ENCODE measurements at regions not wholly inside any gene's neighbourhood (a gene's known extent, or its start where the extent isn't known, plus 50 kb on each side); places are given as distances from the start of the nearest gene placed in this dataset.

DNA sequence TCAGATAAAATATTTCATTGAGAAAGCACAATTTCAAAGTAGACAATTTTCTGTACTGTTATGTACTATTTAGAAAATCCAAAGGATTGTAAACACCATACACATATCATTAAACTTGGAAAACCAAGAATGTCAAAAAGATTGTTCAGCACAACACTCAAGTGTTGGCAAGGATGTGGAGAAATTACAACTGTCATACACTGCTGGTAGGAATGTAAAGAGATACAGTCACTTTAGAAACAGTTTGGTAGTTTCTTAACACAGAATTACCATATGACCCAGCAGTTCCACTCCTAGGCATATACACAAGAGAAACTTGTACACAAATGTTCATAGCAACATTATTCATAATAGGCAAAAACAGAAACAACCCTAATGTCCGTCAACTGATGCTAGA, 71.2 kb downstream of the OR2K2 start:
- TF ChIP-seq, protein P1, sequence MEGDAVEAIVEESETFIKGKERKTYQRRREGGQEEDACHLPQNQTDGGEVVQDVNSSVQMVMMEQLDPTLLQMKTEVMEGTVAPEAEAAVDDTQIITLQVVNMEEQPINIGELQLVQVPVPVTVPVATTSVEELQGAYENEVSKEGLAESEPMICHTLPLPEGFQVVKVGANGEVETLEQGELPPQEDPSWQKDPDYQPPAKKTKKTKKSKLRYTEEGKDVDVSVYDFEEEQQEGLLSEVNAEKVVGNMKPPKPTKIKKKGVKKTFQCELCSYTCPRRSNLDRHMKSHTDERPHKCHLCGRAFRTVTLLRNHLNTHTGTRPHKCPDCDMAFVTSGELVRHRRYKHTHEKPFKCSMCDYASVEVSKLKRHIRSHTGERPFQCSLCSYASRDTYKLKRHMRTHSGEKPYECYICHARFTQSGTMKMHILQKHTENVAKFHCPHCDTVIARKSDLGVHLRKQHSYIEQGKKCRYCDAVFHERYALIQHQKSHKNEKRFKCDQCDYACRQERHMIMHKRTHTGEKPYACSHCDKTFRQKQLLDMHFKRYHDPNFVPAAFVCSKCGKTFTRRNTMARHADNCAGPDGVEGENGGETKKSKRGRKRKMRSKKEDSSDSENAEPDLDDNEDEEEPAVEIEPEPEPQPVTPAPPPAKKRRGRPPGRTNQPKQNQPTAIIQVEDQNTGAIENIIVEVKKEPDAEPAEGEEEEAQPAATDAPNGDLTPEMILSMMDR (IDR thresholded peaks at IDR 0.05; ENCODE audit: extremely low read depth, insufficient read depth, missing control alignments) = no peak
- in situ Hi-C loops (cut with MboI; ENCODE audit: low pct_unique_long_range_greater_than_20kb, low sequenced_read_pairs, unreplicated experiment) = no loop called here
- DNase-seq (ENCODE audit: low spot score) = no peak

DNA sequence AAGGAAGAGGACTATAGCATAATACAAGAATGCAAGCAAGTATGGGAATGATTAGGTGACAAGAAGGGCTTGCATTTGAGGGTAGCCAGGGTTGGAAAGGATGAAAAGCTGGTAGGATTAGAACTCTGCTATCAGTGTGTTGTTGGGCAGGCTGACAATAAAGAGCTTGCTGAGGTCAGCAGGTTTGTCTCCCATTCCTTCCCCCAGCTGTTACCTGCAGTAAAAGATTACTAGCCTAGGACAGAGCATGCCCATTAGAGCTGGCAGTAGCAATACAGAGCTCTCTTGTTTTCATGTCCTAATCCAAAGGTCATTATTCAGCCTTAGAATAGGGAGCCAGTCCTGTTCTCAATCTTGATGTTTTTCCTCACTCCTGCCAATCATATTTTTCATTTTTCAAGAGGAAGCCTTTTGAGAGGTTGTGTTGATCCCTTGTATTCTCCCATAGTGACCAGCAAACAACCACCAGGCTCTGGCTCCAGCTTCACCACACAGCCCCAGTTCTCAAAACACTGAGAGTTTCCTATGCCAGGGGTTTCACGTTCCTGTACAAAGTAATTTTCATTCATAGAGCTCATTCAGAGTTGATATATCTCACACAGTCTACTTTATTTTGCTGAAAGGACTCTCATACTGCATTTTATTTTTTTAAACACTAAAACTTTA, 71.7 kb downstream of the OR2K2 start:
- TF ChIP-seq, protein P1 (IDR thresholded peaks at IDR 0.05; ENCODE audit: extremely low read depth, insufficient read depth, missing control alignments) = no peak
- in situ Hi-C loops (cut with MboI; ENCODE audit: low pct_unique_long_range_greater_than_20kb, low sequenced_read_pairs, unreplicated experiment) = no loop called here
- no peak for DNase-seq (ENCODE audit: low spot score)

DNA sequence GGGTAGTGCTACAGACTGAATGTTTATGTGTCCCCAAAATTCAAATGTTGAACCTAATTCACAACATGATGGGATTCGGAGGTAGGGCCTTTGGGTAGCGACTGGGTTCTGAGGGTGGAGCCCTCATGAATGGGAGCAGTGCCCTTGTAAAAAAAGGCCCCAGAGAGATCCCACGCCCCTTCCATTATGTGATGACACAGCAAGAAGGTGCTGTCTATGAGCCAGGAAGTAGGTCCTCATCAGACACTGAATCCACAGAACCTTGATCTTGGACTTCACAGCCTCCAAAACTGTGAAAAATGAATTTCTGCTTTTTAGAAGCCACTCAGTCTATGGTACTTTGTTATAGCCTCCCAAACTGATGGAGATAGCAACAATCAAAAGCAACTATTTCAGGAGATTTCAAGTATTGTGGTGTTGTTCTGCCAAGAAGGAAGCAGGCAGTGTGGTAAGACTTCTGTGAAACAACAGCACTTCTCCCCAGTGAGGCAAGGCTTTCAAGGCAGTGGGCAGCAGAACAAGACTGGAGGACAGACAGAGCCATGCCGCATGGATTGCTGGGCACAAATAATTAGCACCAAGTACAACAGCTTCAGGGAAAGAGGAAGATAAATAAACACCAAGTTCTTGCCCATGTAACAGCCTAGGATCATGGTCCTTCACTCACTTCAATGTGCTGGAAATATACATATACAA, 76.1 kb downstream of the OR2K2 start:
- in situ Hi-C loops (cut with MboI; ENCODE audit: low pct_unique_long_range_greater_than_20kb, low sequenced_read_pairs, unreplicated experiment) = no loop called here
- TF ChIP-seq, protein P1 (IDR thresholded peaks at IDR 0.05; ENCODE audit: extremely low read depth, insufficient read depth, missing control alignments) = no peak
- no peak for DNase-seq (ENCODE audit: low spot score)

DNA sequence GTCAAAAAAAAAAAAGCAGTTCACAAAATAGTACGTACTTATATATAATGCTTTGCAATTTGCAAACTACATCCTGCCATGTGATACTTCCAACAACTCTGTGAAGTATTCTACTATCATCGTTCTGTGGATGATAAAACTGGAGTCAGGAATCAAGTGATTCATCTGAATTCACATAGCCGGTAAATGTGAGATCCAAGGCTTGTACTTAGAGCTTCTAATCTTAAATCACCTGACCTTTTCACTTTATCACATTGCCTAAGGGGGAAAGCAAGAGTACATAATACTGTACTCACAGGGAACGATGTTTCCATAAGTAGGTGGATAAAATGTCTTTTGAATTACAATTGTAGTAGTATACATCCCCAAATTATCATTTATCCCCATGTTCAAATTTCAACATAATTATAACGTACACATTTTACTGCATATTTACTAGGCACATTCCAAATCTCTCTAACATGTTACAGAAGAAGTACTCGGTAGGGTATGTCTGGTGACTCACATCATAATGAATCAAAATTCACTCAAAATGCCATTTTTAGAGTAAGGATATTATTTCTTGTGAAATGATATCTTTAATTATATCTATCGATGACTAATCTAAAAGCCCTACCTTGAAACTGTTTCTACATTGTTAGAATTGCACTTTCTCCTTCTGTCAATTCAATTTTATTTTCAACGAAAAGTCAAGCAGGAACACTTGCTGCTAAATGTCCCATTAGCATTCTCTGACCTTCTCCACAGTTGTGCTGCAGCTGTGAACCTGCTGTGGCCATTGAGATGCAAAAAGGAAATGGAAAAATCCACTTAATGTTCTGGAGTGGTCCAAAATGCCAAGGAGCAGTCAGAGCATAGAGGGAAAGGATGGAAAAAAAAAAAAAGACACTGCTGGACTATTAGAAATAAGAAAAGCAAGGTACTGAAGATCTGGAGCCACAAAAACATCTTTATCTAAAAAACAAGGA, 78.9 kb downstream of the OR2K2 start:
- DNase-seq (ENCODE audit: low spot score) = no peak

DNA sequence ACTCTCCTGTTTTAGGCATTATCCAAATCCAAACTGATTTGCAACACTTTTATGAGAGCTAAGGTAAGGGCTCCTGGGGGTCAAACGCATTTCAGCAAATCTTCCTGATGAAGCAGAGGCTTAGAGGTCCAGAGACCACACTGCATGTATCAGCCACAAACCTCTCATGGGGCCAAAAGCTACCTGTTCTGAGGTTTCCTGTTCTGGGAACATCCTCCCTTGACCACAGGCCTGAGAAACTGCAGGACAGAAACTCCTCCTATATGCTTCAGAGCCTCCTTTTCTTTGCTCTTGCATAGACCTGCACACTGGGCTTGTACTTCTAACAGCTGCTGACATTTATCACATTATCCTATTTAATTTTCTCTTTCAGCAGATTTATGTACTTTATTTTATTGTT, 92.6 kb downstream of the OR2K2 start:
- TF ChIP-seq, protein P1 (IDR thresholded peaks at IDR 0.05; ENCODE audit: extremely low read depth, insufficient read depth, missing control alignments) = no peak
- in situ Hi-C loops (cut with MboI; ENCODE audit: low pct_unique_long_range_greater_than_20kb, low sequenced_read_pairs, unreplicated experiment) = no loop called here
- peak; percentile 8 for DNase-seq (ENCODE audit: low spot score)

More for the DNA sequence above, 78.9 kb downstream of the OR2K2 start:
- in situ Hi-C loops (cut with MboI; ENCODE audit: low pct_unique_long_range_greater_than_20kb, low sequenced_read_pairs, unreplicated experiment) = no loop called here
- TF ChIP-seq, protein P1 (IDR thresholded peaks at IDR 0.05; ENCODE audit: extremely low read depth, insufficient read depth, missing control alignments) = no peak

DNA sequence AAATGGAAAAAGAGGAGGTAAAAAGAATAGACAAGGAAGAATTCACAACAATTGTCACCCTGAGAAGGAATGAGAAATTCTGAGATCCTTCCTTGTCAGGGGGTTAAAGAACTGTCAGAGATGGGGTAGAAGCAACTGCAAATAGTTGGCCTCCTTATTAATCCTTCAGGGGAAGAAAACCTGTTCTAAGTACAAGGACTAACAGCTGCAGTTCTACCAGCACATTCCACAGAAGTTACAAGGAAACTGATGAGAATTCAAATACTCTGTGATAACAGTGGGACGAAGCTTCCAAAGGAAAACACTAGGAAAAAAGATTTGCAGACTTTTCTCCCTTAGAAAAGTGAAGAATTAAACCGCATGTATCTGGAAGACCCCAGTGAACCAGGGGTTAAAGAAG, 93.7 kb downstream of the OR2K2 start:
- TF ChIP-seq, protein P1 (IDR thresholded peaks at IDR 0.05; ENCODE audit: extremely low read depth, insufficient read depth, missing control alignments) = no peak
- in situ Hi-C loops (cut with MboI; ENCODE audit: low pct_unique_long_range_greater_than_20kb, low sequenced_read_pairs, unreplicated experiment) = no loop called here
- no peak for DNase-seq (ENCODE audit: low spot score)

Measured in GM13977 (cell line).